Loucy (cell line): ENCODE measurements at regions not wholly inside any gene's neighbourhood (a gene's known extent, or its start where the extent isn't known, plus 50 kb on each side); places are given as distances from the start of the nearest gene placed in this dataset.

ENCODE experiments used
- H2AFZ ChIP-seq: fragments of 200-600 bp; sonication (generic); 2 replicates; pipeline ENCODE4 v1.6.0; 2016; ENCODE audit warnings: antibody characterized with exemption, mild to moderate bottlenecking, low read length, moderate library complexity
- H3F3A ChIP-seq: fragments of 200-600 bp; 2 replicates; pipeline ENCODE4 v1.6.0; 2016; ENCODE audit warnings: antibody characterized with exemption, low read depth, mild to moderate bottlenecking
- H3K27me3 ChIP-seq: fragments of 200-600 bp; sonication (generic); 2 replicates; pipeline ENCODE4 v1.6.1; 2014; ENCODE audit warnings: low read length, mild to moderate bottlenecking; ENCODE audit not compliant: insufficient read depth, poor library complexity, severe bottlenecking
- H3K36me3 ChIP-seq: fragments of 200-600 bp; sonication (generic); 2 replicates; pipeline ENCODE4 v1.6.1; 2016; ENCODE audit warnings: low read length; ENCODE audit not compliant: insufficient read depth
- H3K4me1 ChIP-seq: fragments of 200-600 bp; sonication (generic); 2 replicates; pipeline ENCODE4 v1.5.1; 2014; ENCODE audit warnings: low read length, mild to moderate bottlenecking; ENCODE audit not compliant: insufficient read depth, poor library complexity, severe bottlenecking
- H3K4me2 ChIP-seq: fragments of 200-600 bp; sonication (generic); 2 replicates; pipeline ENCODE4 v1.6.0; 2014; ENCODE audit warnings: antibody characterized with exemption, low read length, low read depth, mild to moderate bottlenecking; ENCODE audit not compliant: poor library complexity, severe bottlenecking
- H3K4me3 ChIP-seq: fragments of 200-600 bp; sonication (generic); 2 replicates; pipeline ENCODE4 v1.5.1; 2014; ENCODE audit warnings: low read length, mild to moderate bottlenecking, mixed read lengths; ENCODE audit not compliant: poor library complexity, severe bottlenecking
- H3K79me2 ChIP-seq: fragments of 200-600 bp; sonication (generic); 2 replicates; pipeline ENCODE4 v1.6.1; 2014; ENCODE audit warnings: low read length; ENCODE audit not compliant: insufficient read depth
- H3K9ac ChIP-seq: fragments of 200-600 bp; sonication (generic); 2 replicates; pipeline ENCODE4 v1.6.0; 2014; ENCODE audit warnings: mild to moderate bottlenecking, low read depth, low read length, moderate library complexity; ENCODE audit not compliant: poor library complexity, severe bottlenecking
- H3K9me2 ChIP-seq: fragments of 200-600 bp; sonication (generic); replicated peaks from 2 replicates; pipeline ENCODE4 v1.6.1; 2016; ENCODE audit warnings: low read depth, low read length, mixed read lengths
- H3K9me3 ChIP-seq: fragments of 200-600 bp; sonication (generic); 2 replicates; pipeline ENCODE4 v1.6.1; 2014; ENCODE audit warnings: mild to moderate bottlenecking, antibody characterized with exemption, low read length, low read depth; ENCODE audit not compliant: insufficient read depth
- H4K20me1 ChIP-seq: fragments of 200-600 bp; sonication (generic); 2 replicates; pipeline ENCODE4 v1.6.0; 2014; ENCODE audit warnings: antibody characterized with exemption, low read length, mild to moderate bottlenecking; ENCODE audit not compliant: insufficient read depth, poor library complexity, severe bottlenecking
- EZH2phosphoT487 ChIP-seq: fragments of 200-600 bp; IDR thresholded peaks from 2 replicates; pipeline ENCODE4 v1.6.1; 2018; ENCODE audit warnings: antibody characterized with exemption, mild to moderate bottlenecking, moderate library complexity, borderline replicate concordance
- TF ChIP-seq, protein P1 (sequence below): fragments of 200-600 bp; sonication (generic); conservative IDR thresholded peaks from 2 replicates; pipeline ENCODE4 v1.5.1; 2014; ENCODE audit warnings: mild to moderate bottlenecking, antibody characterized with exemption, low read length

DNA sequence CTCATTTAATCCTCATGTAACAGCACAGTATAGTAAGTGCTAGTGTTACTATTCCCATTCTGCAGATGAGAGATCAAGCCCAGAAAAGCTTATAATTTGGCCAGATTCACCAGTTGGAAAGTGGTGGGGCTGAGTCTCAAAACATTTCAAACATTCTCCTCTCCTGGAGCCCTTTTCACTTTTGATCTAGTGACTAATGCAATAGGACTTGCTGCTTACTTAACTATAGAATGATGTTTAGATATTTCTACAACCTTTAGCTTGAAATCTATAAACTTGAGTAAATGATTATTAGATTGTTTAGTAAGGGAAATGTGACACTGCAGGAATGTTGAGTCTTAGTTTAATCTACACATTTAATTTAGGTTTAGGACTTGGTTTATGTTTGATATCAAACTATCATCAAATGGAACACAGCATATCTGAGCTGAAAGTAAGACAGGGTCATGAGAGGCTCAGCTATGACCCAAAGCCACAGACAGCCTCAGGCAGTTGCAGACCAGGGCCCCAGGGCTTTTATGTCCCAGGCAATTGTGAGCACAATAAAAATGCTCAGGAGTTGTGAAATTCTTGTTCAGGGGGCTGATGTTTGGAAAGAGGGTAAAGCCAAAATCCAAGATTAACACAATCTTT, 199.5 kb upstream of the HS3ST1 start:
- no peaks in the 10 kb centered on the region for H3K4me1 ChIP-seq
- no peaks in the 10 kb centered on the region for H3K9me2 ChIP-seq
- no peak overlapping the region for H3K4me3 ChIP-seq
- no peaks in the 10 kb centered on the region for H3K9me3 ChIP-seq
- no peaks in the 10 kb centered on the region for H3K27me3 ChIP-seq
- no peaks in the 10 kb centered on the region for H3K36me3 ChIP-seq
- H3K9ac ChIP-seq = no peak overlapping the region
- TF ChIP-seq, protein P1, sequence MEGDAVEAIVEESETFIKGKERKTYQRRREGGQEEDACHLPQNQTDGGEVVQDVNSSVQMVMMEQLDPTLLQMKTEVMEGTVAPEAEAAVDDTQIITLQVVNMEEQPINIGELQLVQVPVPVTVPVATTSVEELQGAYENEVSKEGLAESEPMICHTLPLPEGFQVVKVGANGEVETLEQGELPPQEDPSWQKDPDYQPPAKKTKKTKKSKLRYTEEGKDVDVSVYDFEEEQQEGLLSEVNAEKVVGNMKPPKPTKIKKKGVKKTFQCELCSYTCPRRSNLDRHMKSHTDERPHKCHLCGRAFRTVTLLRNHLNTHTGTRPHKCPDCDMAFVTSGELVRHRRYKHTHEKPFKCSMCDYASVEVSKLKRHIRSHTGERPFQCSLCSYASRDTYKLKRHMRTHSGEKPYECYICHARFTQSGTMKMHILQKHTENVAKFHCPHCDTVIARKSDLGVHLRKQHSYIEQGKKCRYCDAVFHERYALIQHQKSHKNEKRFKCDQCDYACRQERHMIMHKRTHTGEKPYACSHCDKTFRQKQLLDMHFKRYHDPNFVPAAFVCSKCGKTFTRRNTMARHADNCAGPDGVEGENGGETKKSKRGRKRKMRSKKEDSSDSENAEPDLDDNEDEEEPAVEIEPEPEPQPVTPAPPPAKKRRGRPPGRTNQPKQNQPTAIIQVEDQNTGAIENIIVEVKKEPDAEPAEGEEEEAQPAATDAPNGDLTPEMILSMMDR = no peak
- TF ChIP-seq EZH2phosphoT487 = no peak
- no peaks in the 10 kb centered on the region for H3K79me2 ChIP-seq
- no peak overlapping the region for H2AFZ ChIP-seq
- H3F3A ChIP-seq = no peaks in the 10 kb centered on the region
- H4K20me1 ChIP-seq = no peaks in the 10 kb centered on the region
- H3K4me2 ChIP-seq = no peak overlapping the region

GRCh38 chr4:11626066-11626465, 197.4 kb upstream of the HS3ST1 start:
- Histone ChIP-seq H3K36me3 (no peaks in the 10 kb centered on the region), H3K9me2 (no peaks in the 10 kb centered on the region), H4K20me1 (no peaks in the 10 kb centered on the region), H3K27me3 (no peaks in the 10 kb centered on the region), H3F3A (no peaks in the 10 kb centered on the region), H3K9ac (no peak overlapping the region), H2AFZ (no peak overlapping the region), H3K79me2 (no peaks in the 10 kb centered on the region), H3K4me2 (no peak overlapping the region), H3K4me3 (no peak overlapping the region), H3K9me3 (no peaks in the 10 kb centered on the region), H3K4me1 (no peaks in the 10 kb centered on the region)
- TF ChIP-seq, protein P1 = no peak
- TF ChIP-seq EZH2phosphoT487 = no peak

DNA sequence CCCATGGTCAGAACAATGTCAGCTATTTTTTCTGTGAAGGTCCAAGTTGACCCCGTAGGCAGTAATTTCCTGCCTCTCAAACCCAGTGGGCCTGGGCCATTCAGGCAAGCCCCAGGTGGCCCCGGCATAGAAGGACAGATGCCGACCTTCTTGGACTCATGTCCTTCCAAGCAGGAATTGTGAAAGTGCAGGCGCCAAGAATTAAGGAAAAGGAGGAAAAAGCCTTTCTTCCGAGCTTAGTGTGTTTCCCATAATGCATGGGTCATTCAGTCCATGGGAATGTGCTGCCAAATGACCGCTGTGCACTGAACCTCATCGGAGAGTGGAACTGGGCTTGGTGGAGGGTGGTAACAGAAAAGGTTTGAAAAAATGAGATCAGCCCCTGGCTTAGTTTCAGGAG, 196.5 kb upstream of the HS3ST1 start:
- H3K4me2 ChIP-seq = no peak overlapping the region
- no peaks in the 10 kb centered on the region for H4K20me1 ChIP-seq
- no peak overlapping the region for H3K4me3 ChIP-seq
- H3K9me3 ChIP-seq = no peaks in the 10 kb centered on the region
- no peak overlapping the region for H2AFZ ChIP-seq
- no peaks in the 10 kb centered on the region for H3F3A ChIP-seq
- no peaks in the 10 kb centered on the region for H3K4me1 ChIP-seq
- H3K27me3 ChIP-seq = no peaks in the 10 kb centered on the region
- no peaks in the 10 kb centered on the region for H3K9me2 ChIP-seq
- no peaks in the 10 kb centered on the region for H3K36me3 ChIP-seq
- no peaks in the 10 kb centered on the region for H3K79me2 ChIP-seq
- no peak for TF ChIP-seq EZH2phosphoT487
- TF ChIP-seq, protein P1 = no peak
- H3K9ac ChIP-seq = no peak overlapping the region
